ENCODE measurements at regions not wholly inside any gene's neighbourhood (a gene's known extent, or its start where the extent isn't known, plus 50 kb on each side); places are given as distances from the start of the nearest gene placed in this dataset.
A peak's percentile ranks its signal among the peaks of the same experiment; 100 is the strongest.

DNA sequence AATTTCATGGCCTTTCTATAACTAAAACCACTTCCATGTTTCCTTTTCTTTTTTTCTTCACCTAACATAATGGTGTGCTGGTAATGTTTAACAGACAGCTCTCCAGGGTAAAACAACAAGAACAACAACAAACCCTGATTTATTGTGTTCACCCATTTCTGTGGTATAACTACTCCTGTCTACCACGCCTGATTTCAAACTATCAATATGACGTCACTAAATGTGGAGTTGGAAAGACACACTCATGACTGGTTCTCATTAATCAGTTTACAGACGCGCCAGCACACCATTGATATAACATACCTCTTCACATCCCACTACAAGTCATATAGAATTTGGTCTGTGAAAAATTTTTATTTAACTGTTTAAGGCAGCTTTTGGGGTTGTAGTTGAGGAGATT is 142.9 kb downstream of the ARRDC3 start:
- DNase-seq, result no peak

DNA sequence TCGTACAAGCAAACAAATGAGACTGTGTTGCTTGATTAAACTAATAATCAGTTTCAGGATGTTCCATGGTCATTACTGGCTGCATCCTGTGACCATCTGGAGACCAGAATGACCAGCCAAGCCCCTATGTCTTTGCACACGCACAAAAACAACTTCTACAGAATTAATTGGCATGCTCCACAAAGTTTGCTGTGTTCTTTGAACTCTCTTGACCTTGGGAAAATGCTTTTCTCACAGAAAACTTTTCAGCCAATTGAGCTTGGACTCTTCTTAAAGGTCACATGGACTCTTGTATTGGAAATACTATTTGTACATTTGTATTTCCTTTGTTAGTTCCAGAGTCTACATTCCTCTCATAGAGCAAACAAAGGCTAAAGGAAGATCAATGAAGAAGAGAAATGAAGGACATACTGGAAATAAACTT is 147.8 kb downstream of the ARRDC3 start:
- DNase-seq, result no peak

DNA sequence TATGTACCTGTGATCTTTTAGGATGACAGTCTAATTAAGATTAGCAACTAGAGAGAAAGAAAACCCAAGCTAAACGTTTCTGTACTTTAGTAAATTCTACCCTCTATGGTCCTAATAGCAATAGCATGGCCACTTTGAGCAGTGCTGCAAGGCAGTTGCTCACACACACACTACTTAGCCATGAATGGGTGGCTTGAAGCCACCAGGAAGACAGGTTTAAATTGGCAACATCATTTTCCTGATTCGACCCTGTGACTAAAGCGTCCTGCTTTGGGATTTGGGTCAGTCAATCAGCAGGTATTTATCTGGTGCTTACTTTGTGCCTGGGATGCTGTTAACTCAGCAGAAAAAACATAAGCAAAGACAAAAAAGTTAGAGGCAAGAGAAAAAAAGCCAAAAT is 150.6 kb downstream of the ARRDC3 start:
- no peak for DNase-seq

GRCh38 chr5:91229031-91229727 is 153.9 kb downstream of the ARRDC3 start:
- peak; percentile 23 to 34 (median 31) for DNase-seq

DNA sequence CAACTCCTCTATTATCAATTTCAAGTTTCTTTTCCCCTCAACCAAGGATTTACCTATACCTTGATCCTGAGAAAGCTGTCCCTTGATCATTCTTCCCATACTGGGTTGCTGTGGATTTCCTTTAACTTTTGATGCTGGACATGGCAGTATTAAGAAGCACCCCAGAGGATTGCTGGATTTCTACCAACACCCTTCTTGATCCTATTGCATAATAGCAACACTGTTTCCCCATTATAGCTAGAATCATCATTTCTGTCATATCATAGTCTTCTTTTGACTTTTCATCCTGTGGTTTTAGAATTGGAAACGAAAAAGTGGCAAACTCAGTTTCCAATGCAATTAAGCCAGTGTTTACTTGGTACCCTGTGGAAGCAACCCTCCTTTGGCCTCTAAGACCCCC is 154.9 kb downstream of the ARRDC3 start:
- DNase-seq, result no peak

GRCh38 chr5:91225848-91226686 is 157.1 kb downstream of the ARRDC3 start:
- no peak for DNase-seq

DNA sequence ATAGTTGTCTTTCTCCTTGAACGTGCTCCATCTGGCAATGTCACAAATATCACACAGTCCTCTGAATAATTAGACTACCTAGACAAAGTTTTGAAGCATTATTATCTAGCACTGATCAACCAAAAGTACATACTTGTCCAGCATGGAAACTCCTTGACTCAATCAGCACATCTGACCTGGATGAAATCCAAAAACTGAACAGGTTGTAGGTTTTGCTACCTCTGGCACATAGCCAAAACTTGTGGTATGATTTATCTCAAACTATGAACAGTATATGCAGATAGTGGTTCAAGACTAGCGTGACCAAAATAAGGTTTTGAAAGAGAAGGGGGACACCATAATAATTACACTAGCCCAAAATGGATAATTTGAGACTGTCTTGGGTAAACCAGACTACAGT is 158.1 kb downstream of the ARRDC3 start:
- no peak for DNase-seq

DNA sequence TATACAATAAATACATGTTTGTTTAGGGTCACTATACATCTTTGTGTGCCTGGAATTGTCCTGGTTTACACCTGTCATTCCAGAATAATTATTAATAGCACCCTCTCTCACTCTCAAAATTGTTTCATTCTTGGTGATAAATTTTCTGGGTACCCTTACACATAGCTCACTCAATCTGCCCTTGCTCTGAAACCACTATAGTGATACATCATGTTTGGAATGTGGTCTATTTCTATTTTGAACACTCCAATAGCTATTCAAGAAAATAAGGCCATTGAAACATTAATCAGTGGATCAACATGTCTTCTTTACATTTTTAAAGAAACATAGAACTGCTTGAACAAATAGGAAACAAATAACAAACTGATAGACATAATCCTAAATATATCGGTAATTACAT is 158.7 kb downstream of the ARRDC3 start:
- no peak for DNase-seq

GRCh38 chr5:91223886-91224285 is 159.2 kb downstream of the ARRDC3 start:
- DNase-seq, result no peak

DNA sequence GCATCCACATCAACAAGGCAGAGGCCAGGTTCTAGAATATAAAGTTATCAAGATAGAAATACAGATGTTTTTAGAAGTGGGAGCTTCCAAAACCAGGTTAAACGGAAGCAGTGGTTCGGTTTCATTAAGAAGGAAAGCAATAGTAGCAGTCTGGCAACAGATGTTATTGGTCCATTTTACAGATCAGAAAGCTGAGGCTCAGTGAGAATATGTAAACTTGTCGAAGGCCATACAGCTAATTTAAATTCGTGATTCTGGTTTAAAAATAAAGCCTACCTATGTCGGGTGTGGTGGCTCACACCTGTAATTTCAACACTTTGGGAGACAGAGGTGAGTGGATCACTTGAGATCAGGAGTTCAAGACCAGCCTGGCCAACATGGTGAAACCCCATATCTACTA is 160.6 kb downstream of the ARRDC3 start:
- no peak for DNase-seq

- no peak for DNase-seq
Measured at GRCh38 chr5:91221917-91222316, 161.2 kb downstream of the ARRDC3 start.

DNA sequence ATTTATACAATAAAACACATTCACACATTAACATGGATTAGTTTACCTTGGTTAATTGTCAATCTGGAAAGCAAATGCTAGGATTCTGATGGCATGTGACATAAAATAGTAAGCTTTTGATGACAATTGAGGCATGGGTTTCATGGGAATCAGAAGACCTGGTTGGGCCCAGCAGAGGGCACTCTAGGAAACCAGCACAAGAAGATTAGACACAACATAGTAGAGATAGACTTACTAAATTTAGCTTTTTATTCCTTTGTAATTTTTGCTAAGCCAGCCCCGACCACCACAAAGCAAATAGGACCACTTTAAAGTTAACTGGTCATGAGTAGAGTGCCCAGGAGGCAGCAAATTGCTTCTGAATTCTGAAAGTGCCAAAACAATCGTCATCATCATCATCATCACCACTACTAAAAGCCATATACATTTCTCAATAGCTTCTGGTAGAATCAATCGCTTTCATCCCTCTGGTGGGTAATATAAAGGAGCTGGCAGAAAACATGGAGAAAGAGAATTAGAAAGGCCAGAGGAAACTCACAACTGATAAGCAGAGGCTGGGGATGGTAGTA is 163.2 kb downstream of the ARRDC3 start:
- DNase-seq, result peak; percentile 20 to 29 (median 24)

- peak; percentile 82 to 94 (median 94) for DNase-seq
Measured at GRCh38 chr5:91219091-91219802, 163.9 kb downstream of the ARRDC3 start.

DNA sequence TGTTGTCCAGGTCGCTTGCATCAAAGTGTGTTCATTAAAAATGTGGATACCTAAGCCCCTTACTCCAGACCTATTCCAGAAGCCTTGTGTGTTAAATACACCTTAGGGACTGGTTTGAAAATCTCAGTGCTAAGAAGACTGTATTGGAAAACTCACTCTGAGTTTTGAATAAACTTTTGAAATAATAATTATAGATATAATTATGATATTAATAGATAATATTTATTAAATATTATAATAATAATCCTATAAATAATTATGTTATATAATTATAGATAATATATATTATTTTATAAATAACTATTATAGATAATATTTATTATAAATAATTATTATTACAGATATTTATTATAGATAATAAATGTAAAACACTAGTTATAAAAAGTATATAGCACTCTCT is 165.3 kb downstream of the ARRDC3 start:
- DNase-seq, result no peak

- DNase-seq, result no peak
Measured at GRCh38 chr5:91214571-91214970, 168.5 kb downstream of the ARRDC3 start.

Measured in suppressor macrophage treated with lipopolysaccharide for 1 hour (primary cell).